HG03196 (cell line): ENCODE measurements at regions not wholly inside any gene's neighbourhood (a gene's known extent, or its start where the extent isn't known, plus 50 kb on each side); places are given as distances from the start of the nearest gene placed in this dataset.

Experiments
- ATAC-seq: cut with Tn5 transposase; IDR thresholded peaks from one replicate; pipeline ENCODE4 v1.9.1; 2021; ENCODE audit not compliant: unreplicated experiment

- no peak for ATAC-seq
These were observed 244.5 kb upstream of the PITRM1 start for GRCh38 chr10:3417096-3417495.

- no peak for ATAC-seq
These were observed 243.5 kb upstream of the PITRM1 start for GRCh38 chr10:3415878-3416605.

GRCh38 chr10:3415038-3415736 lies 242.6 kb upstream of the PITRM1 start:
- ATAC-seq, result no peak

- ATAC-seq, result no peak
These were observed 242.1 kb upstream of the PITRM1 start for GRCh38 chr10:3414667-3415023.

- ATAC-seq, result no peak
These were observed 241.5 kb upstream of the PITRM1 start for GRCh38 chr10:3413937-3414666.

- no peak for ATAC-seq
These were observed 240.1 kb upstream of the PITRM1 start for GRCh38 chr10:3412646-3413045.

DNA sequence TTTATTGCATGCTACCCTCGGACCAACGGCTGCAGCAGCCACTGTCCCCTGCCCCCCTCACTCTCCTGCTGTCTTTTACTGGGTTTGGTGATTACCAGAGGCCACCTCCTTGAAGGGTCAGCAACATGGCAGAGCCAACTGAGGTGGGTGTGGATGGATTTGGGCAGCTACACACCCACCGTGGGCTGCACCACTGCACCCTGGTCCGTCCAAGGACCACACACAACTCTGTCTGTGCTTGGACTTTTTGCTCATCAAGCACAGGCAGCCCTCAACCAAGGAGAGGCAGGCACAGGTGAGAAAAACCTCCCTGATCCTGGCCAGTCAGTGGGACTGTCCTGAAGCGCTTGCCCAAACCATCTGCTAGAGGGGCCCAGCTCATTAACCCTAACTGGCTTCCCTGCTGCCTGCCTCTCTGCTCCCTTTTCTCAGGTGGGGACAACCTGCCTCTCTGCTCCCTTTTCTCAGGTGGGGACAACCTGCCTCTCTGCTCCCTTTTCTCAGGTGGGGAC lies 239.5 kb upstream of the PITRM1 start:
- ATAC-seq, result no peak

- ATAC-seq, result no peak
These were observed 238.5 kb upstream of the PITRM1 start for GRCh38 chr10:3411044-3411443.

GRCh38 chr10:3409928-3410327 lies 237.3 kb upstream of the PITRM1 start:
- ATAC-seq, result no peak

DNA sequence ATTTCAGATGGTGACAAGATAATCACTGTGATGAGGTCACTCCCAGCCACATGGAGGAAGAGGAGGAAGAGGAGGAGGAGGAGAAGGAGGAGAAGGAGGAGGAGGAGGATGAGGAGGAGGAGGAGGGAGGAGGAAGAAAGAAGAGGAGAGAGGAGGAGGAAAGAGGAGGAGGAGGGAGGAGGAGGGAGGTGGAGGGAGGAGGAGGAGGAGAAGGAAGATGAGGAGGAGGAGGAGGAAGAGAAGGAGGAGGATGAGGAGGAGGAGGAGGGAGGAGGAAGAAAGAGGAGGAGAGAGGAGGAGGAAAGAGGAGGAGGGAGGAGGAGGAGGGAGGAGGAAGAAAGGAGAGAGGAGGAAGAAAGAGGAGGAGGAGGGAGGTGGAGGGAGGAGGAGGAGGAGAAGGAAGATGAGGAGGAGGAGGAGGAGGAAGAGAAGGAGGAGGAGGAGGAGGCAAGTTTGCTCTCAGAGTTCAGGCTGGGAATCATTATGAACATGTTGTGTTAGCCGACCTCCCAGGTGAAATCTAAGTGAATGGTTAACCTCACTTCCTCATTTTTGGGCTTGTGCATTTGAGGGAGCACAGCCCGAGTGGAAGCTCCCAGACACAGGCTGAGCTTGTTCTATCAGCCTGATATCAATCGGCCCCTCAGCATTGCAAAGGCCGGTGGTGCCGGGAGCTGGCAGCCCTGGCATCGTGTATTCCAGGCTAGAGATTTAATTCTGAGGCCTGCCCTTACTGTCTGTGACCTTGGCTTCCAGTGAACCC lies 236.2 kb upstream of the PITRM1 start:
- no peak for ATAC-seq

DNA sequence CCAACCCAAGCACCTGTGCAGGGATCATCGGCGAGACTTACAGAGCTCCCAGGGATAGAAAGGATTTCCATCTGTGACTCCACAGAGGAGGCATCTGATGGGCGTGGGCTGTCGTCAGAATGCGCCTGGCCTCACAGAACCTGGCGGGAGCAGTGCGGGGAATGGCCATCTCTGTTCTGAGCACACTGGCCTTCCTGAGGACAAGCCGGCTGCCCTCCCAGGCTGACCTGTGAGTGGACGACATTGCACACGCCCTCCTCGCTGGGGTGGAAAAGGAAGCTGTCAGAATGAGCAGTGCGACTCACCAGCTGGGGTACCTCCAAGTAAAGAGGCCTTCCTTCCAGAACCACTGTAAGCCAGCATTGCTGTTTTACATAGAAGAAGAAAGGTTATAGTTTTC lies 234.6 kb upstream of the PITRM1 start:
- ATAC-seq, result no peak

GRCh38 chr10:3406556-3406955 lies 234.0 kb upstream of the PITRM1 start:
- ATAC-seq, result no peak

- ATAC-seq, result no peak
These were observed 231.8 kb upstream of the PITRM1 start for GRCh38 chr10:3404381-3404780.

DNA sequence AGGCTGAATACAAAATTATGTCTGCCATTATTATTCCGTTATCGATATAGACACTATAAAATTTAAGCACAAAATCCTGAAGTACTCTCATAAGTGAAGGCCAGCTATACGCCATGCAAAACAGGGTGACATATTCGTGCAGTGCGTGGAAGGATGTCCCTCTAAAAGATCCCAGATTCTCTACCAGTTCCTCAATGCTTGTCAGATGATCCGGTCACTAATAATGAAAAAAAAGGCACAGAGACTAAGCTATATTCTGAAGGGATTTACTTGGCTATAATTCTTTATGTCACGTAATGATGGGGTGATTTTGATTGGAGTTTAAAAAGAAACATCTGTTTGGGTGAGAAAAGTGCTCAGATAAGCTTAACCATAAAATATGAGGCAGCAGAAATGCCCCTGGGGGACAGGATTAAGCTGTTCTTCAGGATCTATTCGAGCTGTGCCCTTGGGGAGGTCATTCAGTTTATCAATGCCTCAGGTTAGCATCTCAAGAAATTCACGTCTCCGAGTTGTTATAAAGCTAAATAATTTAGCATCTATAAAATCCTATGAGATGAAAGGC lies 229.7 kb upstream of the PITRM1 start:
- no peak for ATAC-seq

DNA sequence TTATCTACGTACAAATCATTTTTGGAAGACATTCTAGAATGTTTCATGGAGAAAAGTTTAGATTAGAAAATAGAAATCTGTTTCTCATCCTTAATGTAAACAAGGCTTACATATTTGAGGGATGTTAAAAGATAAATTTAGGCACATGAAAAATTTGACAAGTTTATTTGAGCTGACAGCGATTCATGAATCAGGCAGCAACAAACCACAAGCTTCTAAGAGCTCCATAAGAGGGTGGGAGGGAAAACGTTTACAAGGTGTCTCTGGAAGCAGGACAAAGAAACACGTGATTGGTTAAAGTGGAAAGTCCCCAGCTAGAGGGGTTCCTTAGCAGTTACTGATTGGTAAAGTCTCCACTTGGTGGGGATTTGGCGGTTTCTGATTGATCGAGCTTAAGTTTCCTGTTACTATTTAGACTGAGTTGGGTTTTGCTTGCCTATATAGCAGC lies 228.9 kb upstream of the PITRM1 start:
- ATAC-seq, result no peak

- ATAC-seq, result no peak
These were observed 227.8 kb upstream of the PITRM1 start for GRCh38 chr10:3400348-3400747.

DNA sequence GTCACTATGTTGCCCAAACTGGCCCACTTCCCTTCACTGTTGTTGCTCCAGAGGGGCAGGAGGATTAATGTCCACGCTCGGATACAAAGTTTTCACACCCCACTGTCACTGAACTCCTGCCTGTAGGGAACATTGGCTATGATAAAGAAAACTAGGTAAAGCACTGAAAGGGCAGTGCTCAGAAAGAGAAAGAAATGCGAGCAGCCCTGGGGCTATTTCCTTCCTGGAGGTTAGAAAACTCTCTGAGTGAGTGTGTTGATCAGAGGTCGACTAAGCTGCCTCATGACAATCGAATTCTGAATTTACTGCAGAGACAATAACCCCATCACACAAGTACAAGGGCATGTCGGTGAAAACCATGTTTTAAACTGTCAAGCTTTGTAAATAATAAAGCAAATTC lies 227.2 kb upstream of the PITRM1 start:
- ATAC-seq, result no peak

DNA sequence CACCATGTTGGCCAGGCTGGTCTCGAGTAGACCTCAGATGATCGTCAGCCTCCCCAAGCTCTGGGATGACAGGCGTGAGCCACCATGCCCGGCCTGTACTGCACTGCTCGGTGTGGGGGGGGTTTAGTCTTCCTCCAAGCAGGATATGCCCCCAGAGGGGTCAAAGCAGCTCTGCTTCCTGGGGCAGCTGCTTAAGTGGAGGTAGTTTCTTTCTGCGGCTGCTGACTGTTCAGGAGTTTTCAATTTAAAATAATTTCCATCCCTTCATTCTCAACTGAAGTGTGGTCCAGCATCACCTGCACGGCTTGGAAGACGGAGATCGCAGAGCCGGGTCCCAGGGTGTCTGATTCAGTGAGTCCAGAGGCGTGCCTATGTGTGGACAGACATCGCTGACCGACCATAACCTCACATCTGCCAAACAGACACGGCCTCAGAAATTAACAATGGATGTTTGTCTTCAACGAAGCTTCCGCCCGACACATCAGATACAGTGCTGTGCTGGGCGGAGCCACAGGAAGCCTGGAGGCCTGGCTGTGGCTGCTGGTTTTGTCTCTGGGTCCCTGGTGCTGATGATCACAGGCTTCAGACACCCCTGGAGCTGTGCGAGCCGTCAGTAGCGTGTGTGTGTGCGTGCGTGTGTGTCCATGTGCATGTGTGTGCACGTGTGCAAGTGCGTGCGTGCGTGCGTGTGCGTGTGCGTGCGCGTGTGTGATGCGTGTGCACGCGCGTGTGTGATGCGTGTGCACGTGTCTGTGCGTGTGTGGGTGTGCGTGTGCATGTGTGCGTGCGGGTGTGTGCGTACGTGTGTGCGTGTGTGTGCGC lies 226.5 kb upstream of the PITRM1 start:
- no peak for ATAC-seq

DNA sequence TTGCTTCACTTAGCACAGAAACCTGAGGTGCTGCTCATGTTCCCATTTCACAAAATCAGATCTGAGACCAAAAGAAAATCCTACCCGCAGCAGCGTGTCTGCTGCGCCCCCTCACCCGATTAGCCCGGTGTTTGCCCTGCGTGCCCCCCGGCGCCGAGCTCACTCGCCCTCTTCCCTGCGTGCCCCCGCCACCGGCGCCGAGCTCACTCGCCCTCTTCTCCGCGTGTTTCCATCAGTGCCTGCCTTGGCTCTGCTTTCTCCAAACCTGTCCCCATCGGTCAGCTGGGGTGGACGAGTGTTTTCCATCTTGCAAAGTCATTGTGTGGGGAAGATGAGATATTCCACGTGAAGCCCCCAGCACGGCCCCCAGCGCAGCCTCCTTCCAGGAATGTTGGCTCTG lies 225.3 kb upstream of the PITRM1 start:
- no peak for ATAC-seq

DNA sequence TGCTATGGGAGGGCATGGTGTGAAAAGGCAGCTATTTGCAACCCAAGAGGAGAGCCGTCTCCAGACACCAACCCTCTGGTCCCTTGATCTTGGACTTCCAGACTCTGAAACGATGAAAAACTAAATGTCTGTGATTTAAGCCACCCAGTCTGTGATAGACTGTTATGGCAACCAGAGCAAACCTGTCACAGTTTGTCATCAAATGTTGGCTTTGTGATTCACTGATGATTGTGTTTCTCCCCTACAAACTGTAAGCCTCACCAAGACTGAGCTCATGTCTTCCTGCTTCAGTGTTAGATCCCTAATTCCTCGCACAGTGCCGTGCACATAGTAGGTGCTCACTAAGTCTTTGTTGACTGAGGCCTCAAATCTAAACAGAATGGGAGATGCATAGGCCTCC lies 224.6 kb upstream of the PITRM1 start:
- ATAC-seq, result no peak
